ENCODE measurements at regions not wholly inside any gene's neighbourhood (a gene's known extent, or its start where the extent isn't known, plus 50 kb on each side); places are given as distances from the start of the nearest gene placed in this dataset.

DNA sequence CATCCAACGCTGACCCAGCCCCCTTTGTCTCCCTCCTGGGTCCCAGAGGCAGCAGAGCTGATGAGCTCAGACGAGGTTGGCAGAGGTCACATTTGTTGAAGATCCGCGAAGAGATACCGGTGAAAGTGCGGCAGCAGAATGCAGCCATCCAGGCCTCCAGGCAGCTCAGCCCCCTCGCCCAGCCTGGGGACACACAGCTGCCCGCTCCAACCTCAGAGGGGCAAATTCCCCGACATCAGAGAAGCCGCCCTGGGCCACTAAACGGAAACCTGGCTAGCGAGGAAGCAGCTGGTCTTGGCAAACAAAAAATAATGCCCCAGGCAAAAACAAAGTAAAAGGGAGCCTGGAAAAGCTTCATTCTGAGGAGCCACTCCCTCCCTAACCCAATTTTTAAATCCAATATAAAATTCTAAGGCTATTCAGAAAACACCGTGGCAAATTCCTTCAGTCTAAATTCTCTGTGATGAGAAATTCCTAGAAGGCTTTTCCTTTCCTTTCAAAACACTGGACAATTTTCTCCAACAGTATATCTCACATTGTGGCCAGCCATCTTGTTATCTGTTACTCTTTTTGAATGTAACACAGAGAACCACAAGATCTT is 262.4 kb downstream of the SS18 start:
- no peak for TF ChIP-seq CTCF (IDR thresholded peaks at IDR 0.05)
- Histone ChIP-seq H3K9me3 (no peaks in the 10 kb centered on the region), H3K4me1 (peaks cover 5% of the 10 kb centered on the region), H3K4me3 (no peak overlapping the region), H3K36me3 (no peaks in the 10 kb centered on the region), H3K27ac (no peak overlapping the region), H3K27me3 (no peaks in the 10 kb centered on the region)
- intact Hi-C loops (cut with DNase I), result no loop called here
- ATAC-seq, result no peak
- no peak for DNase-seq

DNA sequence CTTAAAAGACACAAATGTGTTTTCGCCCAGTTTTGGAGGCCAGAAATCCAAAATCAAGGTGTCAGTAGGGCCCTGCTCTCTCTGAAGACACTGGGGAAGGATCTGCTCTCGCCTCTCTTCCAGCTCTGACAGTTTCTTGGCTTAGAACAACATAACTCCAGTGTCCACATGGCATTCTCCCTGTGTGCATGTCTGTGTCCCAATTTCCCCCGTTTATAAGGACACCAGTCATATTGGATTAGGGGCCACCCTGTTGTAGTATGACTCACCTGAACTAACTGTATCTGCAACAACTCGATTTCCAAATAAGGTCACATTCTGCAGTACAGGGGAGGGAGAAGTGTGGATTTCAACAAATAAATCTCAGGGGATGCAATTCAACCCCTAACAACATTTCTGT is 263.2 kb downstream of the SS18 start:
- no peaks in the 10 kb centered on the region for H3K27me3 ChIP-seq
- no peaks in the 10 kb centered on the region for H3K9me3 ChIP-seq
- no peak overlapping the region for H3K27ac ChIP-seq
- intact Hi-C loops (cut with DNase I), result no loop called here
- TF ChIP-seq CTCF (IDR thresholded peaks at IDR 0.05), result no peak
- peaks cover 5% of the 10 kb centered on the region for H3K4me1 ChIP-seq
- no peaks in the 10 kb centered on the region for H3K36me3 ChIP-seq
- H3K4me3 ChIP-seq, result no peak overlapping the region
- DNase-seq, result no peak
- ATAC-seq, result no peak

DNA sequence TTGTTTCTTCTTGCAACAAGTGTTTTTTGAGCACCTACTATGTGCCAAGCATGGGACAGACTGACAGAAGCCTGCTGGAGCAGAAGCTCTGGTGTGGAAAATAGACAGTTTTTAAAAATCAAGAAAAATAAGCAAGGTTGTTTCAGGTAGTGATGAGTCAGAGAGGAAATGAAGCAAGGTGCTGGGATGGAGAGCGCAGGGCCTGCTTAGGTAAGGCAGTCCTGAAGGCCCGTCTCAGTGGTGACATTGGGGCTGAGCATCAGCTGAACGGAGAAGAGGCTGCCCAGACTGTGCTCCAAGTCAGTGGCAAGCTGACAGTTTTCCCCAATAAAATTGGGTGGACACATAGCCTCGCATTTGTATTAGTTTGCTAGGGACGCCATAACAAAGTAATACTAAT is 263.6 kb downstream of the SS18 start:
- Histone ChIP-seq H3K4me1 (peaks cover 5% of the 10 kb centered on the region), H3K4me3 (no peak overlapping the region), H3K36me3 (no peaks in the 10 kb centered on the region), H3K9me3 (no peaks in the 10 kb centered on the region), H3K27ac (no peak overlapping the region), H3K27me3 (no peaks in the 10 kb centered on the region)
- ATAC-seq (no peak), DNase-seq (no peak)
- intact Hi-C loops (cut with DNase I), result no loop called here
- no peak for TF ChIP-seq CTCF (IDR thresholded peaks at IDR 0.05)

GRCh38 chr18:25825979-25826776 is 264.2 kb downstream of the SS18 start:
- Histone ChIP-seq H3K4me1 (peaks cover 3% of the 10 kb centered on the region), H3K36me3 (no peaks in the 10 kb centered on the region), H3K27me3 (no peaks in the 10 kb centered on the region), H3K27ac (no peak overlapping the region), H3K4me3 (no peak overlapping the region), H3K9me3 (no peaks in the 10 kb centered on the region)
- intact Hi-C loops (cut with DNase I), result no loop called here
- DNase-seq, result no peak
- no peak for ATAC-seq
- no peak for TF ChIP-seq CTCF (IDR thresholded peaks at IDR 0.05)

GRCh38 chr18:25825056-25825455 is 265.4 kb downstream of the SS18 start:
- H3K9me3 ChIP-seq, result no peaks in the 10 kb centered on the region
- TF ChIP-seq CTCF (IDR thresholded peaks at IDR 0.05), result no peak
- no peak for ATAC-seq
- H3K4me3 ChIP-seq, result no peak overlapping the region
- no peaks in the 10 kb centered on the region for H3K4me1 ChIP-seq
- no peaks in the 10 kb centered on the region for H3K27me3 ChIP-seq
- intact Hi-C loops (cut with DNase I), result no loop called here
- H3K36me3 ChIP-seq, result no peaks in the 10 kb centered on the region
- H3K27ac ChIP-seq, result no peak overlapping the region
- no peak for DNase-seq

All from upper lobe of right lung (tissue), 1 donor.